ENCODE measurements at regions not wholly inside any gene's neighbourhood (a gene's known extent, or its start where the extent isn't known, plus 50 kb on each side); places are given as distances from the start of the nearest gene placed in this dataset.

- peak overlapping the region; percentile 33 for H3K4me3 ChIP-seq (ENCODE audit: low read depth, low read length)
- no peak for FAIRE-seq
- H3K36me3 ChIP-seq (ENCODE audit: control insufficient read depth, insufficient read depth, low read length), result no peaks in the 10 kb centered on the region
- TF ChIP-seq CTCF (IDR thresholded peaks at IDR 0.05; ENCODE audit: insufficient read depth, low read length, severe bottlenecking), result no peak
- DNase-seq (ENCODE audit: low read depth), result no peak
- H3K27me3 ChIP-seq (ENCODE audit: control insufficient read depth, insufficient read depth, low read length), result peaks cover 24% of the 10 kb centered on the region
Observed at GRCh38 chr19:30227012-30227621, 145.1 kb upstream of the ZNF536 start.

DNA sequence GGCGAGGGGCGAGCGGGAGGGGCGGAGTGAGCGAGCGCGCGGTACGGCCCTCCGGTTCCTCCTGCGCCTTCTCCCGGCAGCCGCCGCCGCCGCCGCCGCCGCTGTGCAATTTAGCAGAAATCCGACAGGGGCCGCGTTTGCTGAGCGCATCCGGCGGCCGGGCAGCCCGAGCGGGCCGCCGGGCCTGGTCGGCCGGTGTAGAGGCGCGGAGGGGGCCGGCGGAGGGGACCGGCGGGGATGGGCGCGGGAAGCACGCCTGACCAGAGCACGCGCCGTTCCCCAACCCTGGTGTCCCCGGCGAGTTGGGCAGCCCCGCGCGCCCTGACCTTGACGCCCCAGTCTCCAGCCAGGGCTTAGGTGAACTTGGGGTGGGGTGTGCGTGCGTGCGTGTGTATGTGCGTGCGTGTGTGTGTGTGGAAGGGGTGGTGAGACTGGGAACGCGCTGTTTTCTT is 144.5 kb upstream of the ZNF536 start:
- Histone ChIP-seq H3K27me3 (ENCODE audit: control insufficient read depth, insufficient read depth, low read length) (peaks cover 24% of the 10 kb centered on the region), H3K4me3 (ENCODE audit: low read depth, low read length) (peak overlapping the region; percentile 33), H3K36me3 (ENCODE audit: control insufficient read depth, insufficient read depth, low read length) (no peaks in the 10 kb centered on the region)
- TF ChIP-seq CTCF (IDR thresholded peaks at IDR 0.05; ENCODE audit: insufficient read depth, low read length, severe bottlenecking), result peak; percentile 30
- no peak for DNase-seq (ENCODE audit: low read depth)
- no peak for FAIRE-seq

GRCh38 chr19:30228113-30228834 is 143.9 kb upstream of the ZNF536 start:
- no peak for FAIRE-seq

GRCh38 chr19:30228835-30229524 is 143.2 kb upstream of the ZNF536 start:
- no peaks in the 10 kb centered on the region for H3K36me3 ChIP-seq (ENCODE audit: control insufficient read depth, insufficient read depth, low read length)
- DNase-seq (ENCODE audit: low read depth), result no peak
- peaks cover 24% of the 10 kb centered on the region for H3K27me3 ChIP-seq (ENCODE audit: control insufficient read depth, insufficient read depth, low read length)
- no peak for FAIRE-seq
- no peak for TF ChIP-seq CTCF (IDR thresholded peaks at IDR 0.05; ENCODE audit: insufficient read depth, low read length, severe bottlenecking)
- H3K4me3 ChIP-seq (ENCODE audit: low read depth, low read length), result no peak overlapping the region

More at GRCh38 chr19:30228113-30228834, 143.9 kb upstream of the ZNF536 start:
- Histone ChIP-seq H3K36me3 (ENCODE audit: control insufficient read depth, insufficient read depth, low read length) (no peaks in the 10 kb centered on the region), H3K4me3 (ENCODE audit: low read depth, low read length) (no peak overlapping the region), H3K27me3 (ENCODE audit: control insufficient read depth, insufficient read depth, low read length) (peaks cover 24% of the 10 kb centered on the region)
- no peak for TF ChIP-seq CTCF (IDR thresholded peaks at IDR 0.05; ENCODE audit: insufficient read depth, low read length, severe bottlenecking)
- DNase-seq (ENCODE audit: low read depth), result no peak

- no peak for DNase-seq (ENCODE audit: low read depth)
- H3K36me3 ChIP-seq (ENCODE audit: control insufficient read depth, insufficient read depth, low read length), result no peaks in the 10 kb centered on the region
- no peak for FAIRE-seq
- H3K27me3 ChIP-seq (ENCODE audit: control insufficient read depth, insufficient read depth, low read length), result peaks cover 24% of the 10 kb centered on the region
- H3K4me3 ChIP-seq (ENCODE audit: low read depth, low read length), result no peak overlapping the region
- no peak for TF ChIP-seq CTCF (IDR thresholded peaks at IDR 0.05; ENCODE audit: insufficient read depth, low read length, severe bottlenecking)
Observed at GRCh38 chr19:30229525-30230174, 142.5 kb upstream of the ZNF536 start.

Data from bronchial epithelial cell (primary cell).